ENCODE measurements at regions not wholly inside any gene's neighbourhood (a gene's known extent, or its start where the extent isn't known, plus 50 kb on each side); places are given as distances from the start of the nearest gene placed in this dataset.
A peak's percentile ranks its signal among the peaks of the same experiment; 100 is the strongest.

- Histone ChIP-seq H3K4me2 (0 out of 2 replicates have a peak overlapping the region, but pooled peaks have one; percentile 21), H2AFZ (ENCODE audit: low read depth) (no peak overlapping the region; the same call in 1 of the 2 replicates), H3K9ac (no peak overlapping the region), H3K27ac (no peak overlapping the region), H3K27me3 (ENCODE audit: insufficient read depth, low read depth) (no peaks in the 10 kb centered on the region), H3K4me3 (IDR thresholded peaks at IDR 0.05; ENCODE audit: insufficient read depth, low read depth, low read length) (no peak overlapping the region), H3K4me1 (ENCODE audit: low read depth, poor library complexity, severe bottlenecking) (peaks cover 4% of the 10 kb centered on the region), H3K36me3 (ENCODE audit: insufficient read depth) (no peaks in the 10 kb centered on the region), H4K20me1 (ENCODE audit: insufficient read depth) (no peaks in the 10 kb centered on the region), H3K79me2 (ENCODE audit: insufficient read depth, low read depth) (no peaks in the 10 kb centered on the region)
- TF ChIP-seq CTCF (conservative IDR thresholded peaks at IDR 0.05; ENCODE audit: low read depth, low read length), result peak; percentile 72
Measured at GRCh38 chrX:55342533-55343501, 78.1 kb upstream of the PAGE3 start.

GRCh38 chrX:55356609-55357008, 91.9 kb upstream of the PAGE3 start:
- Histone ChIP-seq H3K27me3 (ENCODE audit: insufficient read depth, low read depth) (no peaks in the 10 kb centered on the region), H4K20me1 (ENCODE audit: insufficient read depth) (no peaks in the 10 kb centered on the region), H2AFZ (ENCODE audit: low read depth) (no peak overlapping the region), H3K36me3 (ENCODE audit: insufficient read depth) (no peaks in the 10 kb centered on the region), H3K27ac (no peak overlapping the region), H3K4me1 (ENCODE audit: low read depth, poor library complexity, severe bottlenecking) (no peaks in the 10 kb centered on the region), H3K9ac (no peak overlapping the region), H3K4me2 (no peak overlapping the region), H3K79me2 (ENCODE audit: insufficient read depth, low read depth) (no peaks in the 10 kb centered on the region), H3K4me3 (IDR thresholded peaks at IDR 0.05; ENCODE audit: insufficient read depth, low read depth, low read length) (no peak overlapping the region)
- no peak for TF ChIP-seq CTCF (conservative IDR thresholded peaks at IDR 0.05; ENCODE audit: low read depth, low read length)

- Histone ChIP-seq H2AFZ (ENCODE audit: low read depth) (no peak overlapping the region), H3K4me2 (no peak overlapping the region), H4K20me1 (ENCODE audit: insufficient read depth) (no peaks in the 10 kb centered on the region), H3K27ac (no peak overlapping the region), H3K9ac (no peak overlapping the region), H3K27me3 (ENCODE audit: insufficient read depth, low read depth) (no peaks in the 10 kb centered on the region), H3K4me3 (IDR thresholded peaks at IDR 0.05; ENCODE audit: insufficient read depth, low read depth, low read length) (no peak overlapping the region), H3K79me2 (ENCODE audit: insufficient read depth, low read depth) (no peaks in the 10 kb centered on the region), H3K36me3 (ENCODE audit: insufficient read depth) (no peaks in the 10 kb centered on the region), H3K4me1 (ENCODE audit: low read depth, poor library complexity, severe bottlenecking) (no peaks in the 10 kb centered on the region)
- no peak for TF ChIP-seq CTCF (conservative IDR thresholded peaks at IDR 0.05; ENCODE audit: low read depth, low read length)
Measured at GRCh38 chrX:55357236-55357635, 92.5 kb upstream of the PAGE3 start.

- Histone ChIP-seq H2AFZ (ENCODE audit: low read depth) (no peak overlapping the region), H3K4me3 (IDR thresholded peaks at IDR 0.05; ENCODE audit: insufficient read depth, low read depth, low read length) (no peak overlapping the region), H3K27me3 (ENCODE audit: insufficient read depth, low read depth) (no peaks in the 10 kb centered on the region), H3K4me1 (ENCODE audit: low read depth, poor library complexity, severe bottlenecking) (no peaks in the 10 kb centered on the region), H3K4me2 (no peak overlapping the region), H3K9ac (no peak overlapping the region), H3K36me3 (ENCODE audit: insufficient read depth) (no peaks in the 10 kb centered on the region), H3K79me2 (ENCODE audit: insufficient read depth, low read depth) (no peaks in the 10 kb centered on the region), H3K27ac (no peak overlapping the region), H4K20me1 (ENCODE audit: insufficient read depth) (no peaks in the 10 kb centered on the region)
- no peak for TF ChIP-seq CTCF (conservative IDR thresholded peaks at IDR 0.05; ENCODE audit: low read depth, low read length)
Measured at GRCh38 chrX:55379396-55379795, 72.5 kb upstream of the MAGEH1 start.

Data from KMS-11 (cell line).